K562 (cell line): ENCODE measurements at regions not wholly inside any gene's neighbourhood (a gene's known extent, or its start where the extent isn't known, plus 50 kb on each side); places are given as distances from the start of the nearest gene placed in this dataset.

Experiments used
- ATAC-seq: fragments of 200-7000 bp; cut with Tn5 transposase; 3 replicates; pipeline ENCODE4 v1.9.1; 2020; ENCODE audit warnings: moderate library complexity
- BruUV-seq: library from RNA; stranded (reverse); fragments of 400-500 nt; replicated peaks from 2 replicates; lab custom pipeline; 2021; lab: Mats Ljungman, UMichigan
- CTCF ChIA-PET: fragments of 300-600 bp; formaldehyde crosslinking; extraction: SDS; loops from one replicate; lab custom pipeline; 2021; ENCODE audit warnings: low intra/inter-chr PET ratio; lab: Yijun Ruan, JAX
- POLR2A ChIA-PET: fragments of 300-600, 350-650 bp; sonication (Branson Sonifier 250); formaldehyde crosslinking; extraction: SDS; loops from one replicate; lab custom pipeline; 2021; ENCODE audit warnings: antibody characterized with exemption, inconsistent platforms; lab: Yijun Ruan, JAX
- DNase-seq, 4 experiments: peaks; one replicate each; pipeline versions ENCODE4 v3.0.0 to v3.0.0-alpha.2; 2011 to 2018; ENCODE audit warnings: low spot score in 3 of 4, mixed read lengths in 3 of 4; ENCODE audit errors: extremely low read depth in 1 of 4
- FAIRE-seq: peaks from 2 replicates; lab custom pipeline; 2011; peaks lifted over from hg19 to GRCh38; lab: Jason Lieb, UNC
- H2AFZ ChIP-seq: 2 replicates; pipeline ENCODE4 v1.6.0; 2011; ENCODE audit warnings: low read depth, low read length, control low read depth, inconsistent platforms
- H3K27ac ChIP-seq: fragments of 200-600 bp; 3 replicates; pipeline ENCODE4 v1.8.0; 2011; ENCODE audit warnings: low read depth, mild to moderate bottlenecking, control low read depth, inconsistent platforms, low read length, moderate library complexity, mixed read lengths; ENCODE audit errors: extremely low read depth
- H3K27me3 ChIP-seq, 2 experiments: fragments of 300-600 bp in 1 of 2; 2 replicates in 1 of 2; 3 replicates in 1 of 2; pipeline versions ENCODE4 v1.6.0 to v1.8.0; 2011; ENCODE audit warnings: inconsistent platforms in 2 of 2, low read length in 2 of 2, mild to moderate bottlenecking in 1 of 2, mixed read lengths in 1 of 2, moderate library complexity in 1 of 2; ENCODE audit not compliant: control insufficient read depth in 2 of 2, insufficient read depth in 2 of 2
- H3K36me3 ChIP-seq: fragments of 300-600 bp; 3 replicates; pipeline ENCODE4 v1.8.0; 2011; ENCODE audit warnings: mild to moderate bottlenecking, low read length, inconsistent platforms; ENCODE audit not compliant: control insufficient read depth, insufficient read depth
- H3K4me1 ChIP-seq, 2 experiments: fragments of 200-600 bp in 1 of 2; replicated peaks in 1 of 2; 2 replicates in 1 of 2; 3 replicates in 1 of 2; pipeline versions ENCODE4 v1.5.1 to v1.8.0; 2011; ENCODE audit warnings: inconsistent platforms in 2 of 2, low read length in 2 of 2, mild to moderate bottlenecking in 1 of 2, mixed read lengths in 1 of 2, moderate library complexity in 1 of 2; ENCODE audit not compliant: control insufficient read depth in 2 of 2, insufficient read depth in 2 of 2
- H3K4me2 ChIP-seq: 2 replicates; pipeline ENCODE4 v1.6.1; 2011; ENCODE audit warnings: low read length, control low read depth, inconsistent platforms, mixed read lengths; ENCODE audit not compliant: insufficient read depth
- H3K4me3 ChIP-seq: fragments of 200-600 bp; sonication (generic), shearing (Covaris generic); 2 replicates; pipeline ENCODE4 v1.5.1; 2016; ENCODE audit warnings: control low read depth, inconsistent platforms
- H3K79me2 ChIP-seq: fragments of 200-600 bp; 3 replicates; pipeline ENCODE4 v1.8.0; 2011; ENCODE audit warnings: low read length, inconsistent platforms; ENCODE audit not compliant: control insufficient read depth, insufficient read depth
- H3K9ac ChIP-seq, 2 experiments: 2 replicates each; pipeline versions ENCODE4 v1.6.0 to v1.6.1; 2011; ENCODE audit warnings: low read depth in 2 of 2, low read length in 2 of 2, control low read depth in 1 of 2, inconsistent platforms in 1 of 2, mild to moderate bottlenecking in 1 of 2, mixed read lengths in 1 of 2; ENCODE audit not compliant: insufficient read depth in 1 of 2
- H3K9me1 ChIP-seq: one replicate; pipeline ENCODE4 v1.6.0; 2011; ENCODE audit warnings: inconsistent platforms, mild to moderate bottlenecking, low read length, moderate library complexity; ENCODE audit not compliant: control insufficient read depth, insufficient read depth
- H3K9me3 ChIP-seq: replicated peaks from 2 replicates; pipeline ENCODE4 v1.5.1; 2011; ENCODE audit warnings: low read depth, low read length, inconsistent platforms; ENCODE audit not compliant: control insufficient read depth, insufficient read depth
- H4K20me1 ChIP-seq: replicated peaks from 2 replicates; pipeline ENCODE4 v1.6.1; 2011; ENCODE audit warnings: low read length, inconsistent platforms, mixed read lengths; ENCODE audit not compliant: control insufficient read depth, insufficient read depth
- C11orf30 ChIP-seq: fragments of 450-650 bp; IDR thresholded peaks from 2 replicates; pipeline ENCODE4 v1.6.1; 2016; ENCODE audit warnings: low read depth, mild to moderate bottlenecking
- CBX2 ChIP-seq: fragments of 200-600 bp; sonication (generic); IDR thresholded peaks from one replicate; pipeline ENCODE4 v1.6.1; 2012; ENCODE audit warnings: mild to moderate bottlenecking, low read length, inconsistent platforms; ENCODE audit not compliant: insufficient read depth, poor library complexity, severe bottlenecking
- KAT7 ChIP-seq: sonication (generic); formaldehyde crosslinking; IDR thresholded peaks from 2 replicates; pipeline ENCODE4 v1.8.0; 2022; ENCODE audit warnings: missing genetic modification reagents, mild to moderate bottlenecking, borderline replicate concordance
- KDM4B ChIP-seq, 2 experiments: fragments of 450-650 bp in 1 of 2; sonication (generic) in 1 of 2; IDR thresholded peaks; 2 replicates each; pipeline ENCODE4 v1.6.1; 2016 to 2017; ENCODE audit warnings: borderline replicate concordance in 2 of 2, antibody characterized with exemption in 1 of 2, low read depth in 1 of 2, mild to moderate bottlenecking in 1 of 2
- PTRF ChIP-seq: fragments of 450-650 bp; IDR thresholded peaks from 2 replicates; pipeline ENCODE4 v1.6.1; 2016; ENCODE audit warnings: mild to moderate bottlenecking, missing genetic modification characterization, missing compliant biosample characterization
- RFX5 ChIP-seq: IDR thresholded peaks from 2 replicates; pipeline ENCODE4 v1.6.1; 2011; ENCODE audit warnings: low read depth, mild to moderate bottlenecking, improper control_type of control experiment, low read length
- STAT5B ChIP-seq: fragments of 250-450 bp; sonication (Bioruptor Pico); IDR thresholded peaks from 2 replicates; pipeline ENCODE4 v1.8.0; 2021; ENCODE audit warnings: mild to moderate bottlenecking, inconsistent platforms
- YBX1 ChIP-seq: fragments of 450-650 bp; IDR thresholded peaks from 2 replicates; pipeline ENCODE4 v1.7.1; 2016; ENCODE audit warnings: mild to moderate bottlenecking
- ZFPM2 ChIP-seq: fragments of 250-450 bp; sonication (Bioruptor Pico); IDR thresholded peaks from 2 replicates; pipeline ENCODE4 v1.5.1; 2022; ENCODE audit warnings: mild to moderate bottlenecking
- ZNF263 ChIP-seq: sonication (generic); formaldehyde crosslinking; IDR thresholded peaks from 2 replicates; pipeline ENCODE4 v1.8.0; 2022; ENCODE audit warnings: mild to moderate bottlenecking, missing genetic modification reagents, borderline replicate concordance
- ZNF316 ChIP-seq: fragments of 450-650 bp; IDR thresholded peaks from 2 replicates; pipeline ENCODE4 v1.6.1; 2016
- ZNF561 ChIP-seq: fragments of 450-650 bp; formaldehyde crosslinking; conservative IDR thresholded peaks from 2 replicates; pipeline ENCODE4 v1.4.0; 2020; ENCODE audit warnings: mild to moderate bottlenecking, moderate library complexity
- ZNF695 ChIP-seq: fragments of 450-650 bp; formaldehyde crosslinking; IDR thresholded peaks from 2 replicates; pipeline ENCODE4 v1.4.0; 2020; ENCODE audit warnings: mild to moderate bottlenecking, moderate library complexity
- in situ Hi-C: fragments of 300-500 bp; cut with MboI; formaldehyde crosslinking; loops from 4 replicates; pipeline ENCODE4 v1.15.0; 2018; ENCODE audit warnings: inconsistent platforms, mixed read lengths
- intact Hi-C: fragments of 100-400 bp; cut with micrococcal nuclease; formaldehyde crosslinking; loops from 2 replicates; pipeline ENCODE4 v1.14.2; 2022
- TF ChIP-seq, protein P1 (sequence below): fragments of 250-450 bp; sonication (Bioruptor Pico); IDR thresholded peaks from 2 replicates; pipeline ENCODE4 v1.6.1; 2021; ENCODE audit warnings: mild to moderate bottlenecking
- TF ChIP-seq, protein P2 (sequence below): fragments of 450-650 bp; IDR thresholded peaks from 2 replicates; pipeline ENCODE4 v1.7.0; 2016; ENCODE audit warnings: borderline replicate concordance

GRCh38 chr3:154992655-154993054, 87.5 kb upstream of the MME start:
- no peaks in the 10 kb centered on the region for H3K9me1 ChIP-seq
- H3K36me3 ChIP-seq = no peaks in the 10 kb centered on the region
- H3K27ac ChIP-seq = no peak overlapping the region
- H2AFZ ChIP-seq = no peak overlapping the region
- H4K20me1 ChIP-seq = no peaks in the 10 kb centered on the region
- in situ Hi-C loops (no loop called here), intact Hi-C loops (no loop called here)
- ChIA-PET POLR2A (no interaction called here), CTCF (interaction anchor here (0.7 kb wide), 1 partner anchor 20 kb away, joined by 4 read pairs; no protein-coding TSS in a partner anchor)
- DNase-seq = no peak
- no TSS peak for BruUV-seq
- H3K4me3 ChIP-seq = no peak overlapping the region
- H3K4me1 ChIP-seq = no peaks in the 10 kb centered on the region
- H3K4me2 ChIP-seq = no peak overlapping the region
- H3K79me2 ChIP-seq = no peaks in the 10 kb centered on the region
- ATAC-seq = no peak
- no peak for TF ChIP-seq RFX5
- TF ChIP-seq CBX2 = no peak
- TF ChIP-seq ZNF695 (CRISPR knock-in tag) = no peak
- TF ChIP-seq ZNF316 = peak; percentile 60; the same call in 1 of the 2 replicates
- TF ChIP-seq PTRF = no peak
- TF ChIP-seq, protein P1, sequence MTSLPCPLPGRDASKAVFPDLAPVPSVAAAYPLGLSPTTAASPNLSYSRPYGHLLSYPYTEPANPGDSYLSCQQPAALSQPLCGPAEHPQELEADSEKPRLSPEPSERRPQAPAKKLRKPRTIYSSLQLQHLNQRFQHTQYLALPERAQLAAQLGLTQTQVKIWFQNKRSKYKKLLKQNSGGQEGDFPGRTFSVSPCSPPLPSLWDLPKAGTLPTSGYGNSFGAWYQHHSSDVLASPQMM (CRISPR knock-in tag) = no peak
- TF ChIP-seq, protein P2, sequence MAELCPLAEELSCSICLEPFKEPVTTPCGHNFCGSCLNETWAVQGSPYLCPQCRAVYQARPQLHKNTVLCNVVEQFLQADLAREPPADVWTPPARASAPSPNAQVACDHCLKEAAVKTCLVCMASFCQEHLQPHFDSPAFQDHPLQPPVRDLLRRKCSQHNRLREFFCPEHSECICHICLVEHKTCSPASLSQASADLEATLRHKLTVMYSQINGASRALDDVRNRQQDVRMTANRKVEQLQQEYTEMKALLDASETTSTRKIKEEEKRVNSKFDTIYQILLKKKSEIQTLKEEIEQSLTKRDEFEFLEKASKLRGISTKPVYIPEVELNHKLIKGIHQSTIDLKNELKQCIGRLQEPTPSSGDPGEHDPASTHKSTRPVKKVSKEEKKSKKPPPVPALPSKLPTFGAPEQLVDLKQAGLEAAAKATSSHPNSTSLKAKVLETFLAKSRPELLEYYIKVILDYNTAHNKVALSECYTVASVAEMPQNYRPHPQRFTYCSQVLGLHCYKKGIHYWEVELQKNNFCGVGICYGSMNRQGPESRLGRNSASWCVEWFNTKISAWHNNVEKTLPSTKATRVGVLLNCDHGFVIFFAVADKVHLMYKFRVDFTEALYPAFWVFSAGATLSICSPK = no peak
- TF ChIP-seq C11orf30 = peak; percentile 57
- no peak for TF ChIP-seq ZFPM2 (CRISPR knock-in tag)
- TF ChIP-seq YBX1 = no peak
- no peak for TF ChIP-seq KAT7
- TF ChIP-seq KDM4B (IDR thresholded peaks at IDR 0.05; ENCODE audit: borderline replicate concordance in 2 of 2, low read depth in 1 of 2) = no peak
- TF ChIP-seq ZNF561 = no peak
- no peak for TF ChIP-seq ZNF263
- no peak for TF ChIP-seq STAT5B (CRISPR knock-in tag)
- no peaks in the 10 kb centered on the region for H3K9me3 ChIP-seq
- no peak overlapping the region for H3K9ac ChIP-seq
- no peaks in the 10 kb centered on the region for H3K27me3 ChIP-seq
- FAIRE-seq = no peak
